ENCODE measurements at regions not wholly inside any gene's neighbourhood (a gene's known extent, or its start where the extent isn't known, plus 50 kb on each side); places are given as distances from the start of the nearest gene placed in this dataset.
A peak's percentile ranks its signal among the peaks of the same experiment; 100 is the strongest.

DNA sequence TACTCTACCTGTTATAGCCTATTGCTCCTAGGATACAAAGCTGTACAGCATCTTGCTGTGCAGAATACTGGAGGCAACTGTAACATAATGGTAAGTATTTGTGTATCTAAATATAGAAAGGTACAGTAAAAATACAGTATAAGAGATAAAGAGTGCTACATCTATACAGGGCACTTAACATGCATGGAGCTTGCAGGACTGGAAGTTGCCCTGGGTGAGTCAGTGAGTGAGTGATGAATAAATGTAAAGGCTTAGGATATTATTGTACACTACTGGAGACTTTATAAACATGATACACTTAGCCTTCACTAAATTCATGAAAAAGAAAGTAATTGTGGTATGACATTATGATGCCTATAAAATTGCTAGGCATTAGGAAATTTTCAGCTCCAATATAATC, 65.5 kb upstream of the OSMR start:
- DNase-seq (ENCODE audit: low spot score): no peak
- TF ChIP-seq POLR2AphosphoS5 (IDR thresholded peaks at IDR 0.05) (no peak), POLR2A (IDR thresholded peaks at IDR 0.05) (no peak)
- TF ChIP-seq, protein P1, sequence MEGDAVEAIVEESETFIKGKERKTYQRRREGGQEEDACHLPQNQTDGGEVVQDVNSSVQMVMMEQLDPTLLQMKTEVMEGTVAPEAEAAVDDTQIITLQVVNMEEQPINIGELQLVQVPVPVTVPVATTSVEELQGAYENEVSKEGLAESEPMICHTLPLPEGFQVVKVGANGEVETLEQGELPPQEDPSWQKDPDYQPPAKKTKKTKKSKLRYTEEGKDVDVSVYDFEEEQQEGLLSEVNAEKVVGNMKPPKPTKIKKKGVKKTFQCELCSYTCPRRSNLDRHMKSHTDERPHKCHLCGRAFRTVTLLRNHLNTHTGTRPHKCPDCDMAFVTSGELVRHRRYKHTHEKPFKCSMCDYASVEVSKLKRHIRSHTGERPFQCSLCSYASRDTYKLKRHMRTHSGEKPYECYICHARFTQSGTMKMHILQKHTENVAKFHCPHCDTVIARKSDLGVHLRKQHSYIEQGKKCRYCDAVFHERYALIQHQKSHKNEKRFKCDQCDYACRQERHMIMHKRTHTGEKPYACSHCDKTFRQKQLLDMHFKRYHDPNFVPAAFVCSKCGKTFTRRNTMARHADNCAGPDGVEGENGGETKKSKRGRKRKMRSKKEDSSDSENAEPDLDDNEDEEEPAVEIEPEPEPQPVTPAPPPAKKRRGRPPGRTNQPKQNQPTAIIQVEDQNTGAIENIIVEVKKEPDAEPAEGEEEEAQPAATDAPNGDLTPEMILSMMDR (IDR thresholded peaks at IDR 0.05): no peak
- no peak overlapping the region for H3K27ac ChIP-seq
- intact Hi-C loops (cut with DNase I): no loop called here
- no peak overlapping the region for H3K4me3 ChIP-seq
- no peaks in the 10 kb centered on the region for H3K9me3 ChIP-seq
- H3K4me1 ChIP-seq (replicated peaks): peaks cover 10% of the 10 kb centered on the region
- no peaks in the 10 kb centered on the region for H3K36me3 ChIP-seq
- H3K27me3 ChIP-seq (replicated peaks; ENCODE audit: insufficient read depth): no peaks in the 10 kb centered on the region

DNA sequence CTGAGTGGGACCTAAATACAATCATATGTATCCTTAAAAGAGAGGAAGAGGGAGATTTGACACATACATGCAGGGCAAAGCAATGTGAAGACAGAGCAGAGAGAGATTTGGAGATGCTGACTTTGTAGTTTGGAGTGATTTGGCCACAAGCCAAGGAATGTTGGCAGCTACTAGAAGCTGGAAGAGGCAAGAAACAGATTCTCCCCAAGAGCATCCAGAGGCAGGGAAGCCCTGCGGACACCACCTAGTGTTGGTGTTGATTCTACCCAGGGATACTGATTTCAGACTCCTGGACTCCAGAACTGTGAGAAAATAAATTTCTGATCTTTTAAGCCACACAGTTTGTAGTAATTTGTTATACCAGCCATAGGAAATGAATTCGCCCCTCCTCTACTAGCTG, 64.9 kb upstream of the OSMR start:
- H3K4me1 ChIP-seq (replicated peaks): peaks cover 10% of the 10 kb centered on the region
- intact Hi-C loops (cut with DNase I): no loop called here
- peak; percentile 61 for DNase-seq (ENCODE audit: low spot score)
- no peak overlapping the region for H3K27ac ChIP-seq
- H3K27me3 ChIP-seq (replicated peaks; ENCODE audit: insufficient read depth): no peaks in the 10 kb centered on the region
- H3K9me3 ChIP-seq: no peaks in the 10 kb centered on the region
- no peaks in the 10 kb centered on the region for H3K36me3 ChIP-seq
- 49% methylated on average over 2 of the region's 2 CpGs for WGBS
- TF ChIP-seq POLR2A (IDR thresholded peaks at IDR 0.05) (no peak), POLR2AphosphoS5 (IDR thresholded peaks at IDR 0.05) (peak; percentile 48)
- TF ChIP-seq, protein P1 (IDR thresholded peaks at IDR 0.05): peak in 1 of 4 experiments; percentile 17
- H3K4me3 ChIP-seq: no peak overlapping the region

DNA sequence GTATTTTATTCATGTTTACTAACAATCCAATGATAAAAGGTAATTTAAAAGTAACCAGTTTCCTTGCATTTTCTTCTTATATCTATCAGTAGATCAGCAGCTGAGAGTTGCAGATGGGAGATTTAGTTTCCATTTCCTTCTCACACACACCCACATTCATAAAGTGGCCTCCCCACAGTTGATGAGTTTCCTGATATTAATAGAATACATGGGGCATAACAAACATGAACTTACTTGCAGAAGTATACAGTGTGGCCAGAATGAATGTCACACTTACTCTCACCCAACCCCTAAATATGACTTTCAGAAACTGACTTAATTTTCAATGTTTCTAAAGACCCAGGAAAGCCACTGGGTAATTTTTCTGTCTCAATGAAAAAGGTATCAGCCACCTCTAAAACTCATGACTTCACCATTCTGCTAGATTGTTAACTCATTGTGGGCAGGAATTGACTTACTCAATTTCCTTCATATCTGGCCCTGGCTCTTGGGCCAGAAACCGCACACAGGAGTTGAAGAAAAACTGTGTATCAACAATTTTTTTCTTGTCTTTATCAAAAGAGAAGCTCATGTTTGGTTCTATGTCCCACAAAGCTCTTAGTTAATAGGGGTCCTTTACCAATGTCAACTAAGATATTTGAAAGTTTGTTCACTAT, 63.5 kb upstream of the OSMR start:
- Histone ChIP-seq H3K27me3 (replicated peaks; ENCODE audit: insufficient read depth) (no peaks in the 10 kb centered on the region), H3K36me3 (no peaks in the 10 kb centered on the region), H3K4me1 (replicated peaks) (peaks cover 10% of the 10 kb centered on the region), H3K9me3 (no peaks in the 10 kb centered on the region), H3K4me3 (no peak overlapping the region), H3K27ac (peak overlapping the region; percentile 10 to 41)
- TF ChIP-seq POLR2A (IDR thresholded peaks at IDR 0.05): no peak
- TF ChIP-seq, protein P1 (IDR thresholded peaks at IDR 0.05): no peak
- no peak for TF ChIP-seq POLR2AphosphoS5 (IDR thresholded peaks at IDR 0.05)
- 84% methylated on average over 1 of the region's 1 CpG for WGBS
- DNase-seq (ENCODE audit: low spot score): no peak
- intact Hi-C loops (cut with DNase I): no loop called here

DNA sequence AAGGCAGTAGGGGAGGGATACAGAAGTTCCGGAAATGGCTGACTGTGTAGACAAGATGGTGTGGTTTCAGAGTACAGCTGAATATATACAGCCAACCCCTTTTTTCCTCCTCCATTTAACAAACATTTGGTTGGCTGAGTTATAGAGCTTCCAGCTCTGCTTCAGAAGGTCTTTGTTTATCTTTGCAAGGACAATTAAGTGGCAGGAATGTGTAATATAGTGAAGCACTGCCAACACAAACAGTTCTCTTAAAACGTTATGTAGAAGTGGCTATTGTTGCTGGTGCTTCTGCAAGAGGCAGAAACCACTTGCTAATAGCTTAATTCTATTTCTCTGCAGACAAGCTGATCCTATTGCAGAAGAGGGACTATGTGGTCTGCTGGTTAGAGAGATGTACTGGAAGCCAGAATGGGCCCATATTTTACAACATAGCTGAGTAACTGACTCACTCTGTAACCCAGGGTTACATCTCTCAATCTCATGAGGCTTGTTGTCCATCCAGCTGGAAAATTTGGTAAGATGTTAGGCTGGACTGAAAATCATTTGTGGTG, 62.7 kb upstream of the OSMR start:
- peak; percentile 68 for DNase-seq (ENCODE audit: low spot score)
- 12% methylated on average over 2 of the region's 2 CpGs for WGBS
- peaks cover 10% of the 10 kb centered on the region for H3K4me1 ChIP-seq (replicated peaks)
- peak; percentile 91 for TF ChIP-seq POLR2AphosphoS5 (IDR thresholded peaks at IDR 0.05)
- TF ChIP-seq POLR2A (IDR thresholded peaks at IDR 0.05): no peak
- TF ChIP-seq, protein P1 (IDR thresholded peaks at IDR 0.05): peak in 2 of 4 experiments; percentile 37 to 59
- no peaks in the 10 kb centered on the region for H3K36me3 ChIP-seq
- intact Hi-C loops (cut with DNase I): no loop called here
- H3K9me3 ChIP-seq: no peaks in the 10 kb centered on the region
- H3K27me3 ChIP-seq (replicated peaks; ENCODE audit: insufficient read depth): no peaks in the 10 kb centered on the region
- H3K4me3 ChIP-seq: no peak overlapping the region
- H3K27ac ChIP-seq: peak overlapping the region; percentile 10 to 41

DNA sequence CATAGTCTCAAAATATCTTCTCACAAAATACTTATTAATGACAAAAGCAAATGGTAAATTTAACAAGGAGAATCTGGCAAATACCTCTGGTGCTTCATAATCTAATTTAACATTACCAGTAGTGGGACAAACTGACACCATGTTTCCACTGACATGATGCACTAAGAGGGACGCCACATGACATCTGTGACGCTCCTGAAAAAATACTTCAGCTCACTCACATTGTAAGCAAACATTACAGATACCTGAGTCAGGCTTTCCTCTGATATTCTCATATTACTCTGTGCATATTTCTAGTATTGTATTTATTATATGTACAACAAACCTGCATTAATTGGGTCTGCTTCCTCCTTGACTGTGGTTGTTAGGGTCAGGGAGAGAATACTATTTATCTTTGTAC, 56.7 kb upstream of the OSMR start:
- DNase-seq (ENCODE audit: low spot score): no peak
- Histone ChIP-seq H3K27ac (no peak overlapping the region), H3K36me3 (no peaks in the 10 kb centered on the region), H3K27me3 (replicated peaks; ENCODE audit: insufficient read depth) (no peaks in the 10 kb centered on the region), H3K4me3 (no peak overlapping the region), H3K9me3 (no peaks in the 10 kb centered on the region), H3K4me1 (replicated peaks) (no peaks in the 10 kb centered on the region)
- WGBS: 90% methylated on average over 2 of the region's 2 CpGs
- TF ChIP-seq, protein P1 (IDR thresholded peaks at IDR 0.05): no peak
- TF ChIP-seq POLR2A (IDR thresholded peaks at IDR 0.05) (no peak), POLR2AphosphoS5 (IDR thresholded peaks at IDR 0.05) (no peak)
- intact Hi-C loops (cut with DNase I): no loop called here
